ENCODE measurements at regions not wholly inside any gene's neighbourhood (a gene's known extent, or its start where the extent isn't known, plus 50 kb on each side); places are given as distances from the start of the nearest gene placed in this dataset.

DNA sequence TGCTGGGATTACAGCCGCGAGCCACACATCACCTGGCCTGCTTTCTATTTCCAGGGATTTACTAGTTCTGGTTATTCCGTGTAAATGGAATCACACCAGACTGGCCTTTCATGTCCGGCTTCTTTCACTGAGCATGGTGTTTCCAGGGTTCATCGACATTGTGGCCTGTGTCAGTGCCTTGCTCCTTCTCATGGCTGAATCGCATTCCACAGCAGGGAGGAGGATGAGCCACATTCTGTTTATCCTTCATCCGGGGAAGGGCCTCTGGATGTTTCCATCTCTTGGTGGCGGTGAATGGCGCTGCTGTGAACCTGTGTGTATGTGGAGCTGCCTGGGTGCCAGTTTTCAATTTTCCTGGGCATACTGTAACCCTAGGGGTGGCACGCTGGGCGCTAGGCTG is 58.7 kb upstream of the RNU6ATAC start:
- H3K9me1 ChIP-seq (replicated peaks; ENCODE audit: control insufficient read depth, extremely low read depth, insufficient read depth, low read length), result no peaks in the 10 kb centered on the region
- FAIRE-seq, result no peak
- no peak for DNase-seq (ENCODE audit: low read depth, low spot score)
- POLR2A ChIA-PET, result no interaction called here
- dilution Hi-C loops (cut with MboI; ENCODE audit: extremely low pct_ligation_motif_present, low sequenced_read_pairs) (no loop called here), intact Hi-C loops (cut with micrococcal nuclease) (no loop called here)
- CTCF ChIA-PET, result interaction anchor here (0.6 to 1.5 kb wide), 2 partner anchors 7 to 439 kb away, joined by 3 to 4 read pairs; no protein-coding TSS in a partner anchor
- no peaks in the 10 kb centered on the region for H3K9me3 ChIP-seq (replicated peaks; ENCODE audit: control insufficient read depth, insufficient read depth, low read length)
- no peaks in the 10 kb centered on the region for H3K36me3 ChIP-seq (ENCODE audit: control insufficient read depth in 2 of 2, extremely low read depth in 1 of 2, insufficient read depth in 2 of 2, low read length in 2 of 2)
- no peak overlapping the region for H3K4me3 ChIP-seq (replicated peaks in 1 of 3; ENCODE audit: insufficient read depth in 1 of 3, low read depth in 1 of 3, low read length in 3 of 3)
- TF ChIP-seq POLR2A (IDR thresholded peaks at IDR 0.05; ENCODE audit: low read depth, low read length) (no peak), GATA2 (IDR thresholded peaks at IDR 0.05; ENCODE audit: insufficient read depth, insufficient read length, low read depth, low read length) (no peak), POLR2AphosphoS5 (IDR thresholded peaks at IDR 0.05; ENCODE audit: insufficient read depth, low read depth, low read length) (no peak), MYC (IDR thresholded peaks at IDR 0.05; ENCODE audit: low read depth, low read length) (no peak), FOS (IDR thresholded peaks at IDR 0.05; ENCODE audit: borderline replicate concordance, insufficient read depth, low read length) (no peak), JUN (IDR thresholded peaks at IDR 0.05; ENCODE audit: borderline replicate concordance, insufficient read depth, insufficient read length, low read depth) (no peak), EZH2 (IDR thresholded peaks at IDR 0.05; ENCODE audit: borderline replicate concordance, low read depth, low read length, severe bottlenecking) (no peak)
- TF ChIP-seq, protein P1, sequence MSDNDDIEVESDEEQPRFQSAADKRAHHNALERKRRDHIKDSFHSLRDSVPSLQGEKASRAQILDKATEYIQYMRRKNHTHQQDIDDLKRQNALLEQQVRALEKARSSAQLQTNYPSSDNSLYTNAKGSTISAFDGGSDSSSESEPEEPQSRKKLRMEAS (IDR thresholded peaks at IDR 0.05; ENCODE audit: insufficient read depth, insufficient read length), result no peak
- TF ChIP-seq, protein P2, sequence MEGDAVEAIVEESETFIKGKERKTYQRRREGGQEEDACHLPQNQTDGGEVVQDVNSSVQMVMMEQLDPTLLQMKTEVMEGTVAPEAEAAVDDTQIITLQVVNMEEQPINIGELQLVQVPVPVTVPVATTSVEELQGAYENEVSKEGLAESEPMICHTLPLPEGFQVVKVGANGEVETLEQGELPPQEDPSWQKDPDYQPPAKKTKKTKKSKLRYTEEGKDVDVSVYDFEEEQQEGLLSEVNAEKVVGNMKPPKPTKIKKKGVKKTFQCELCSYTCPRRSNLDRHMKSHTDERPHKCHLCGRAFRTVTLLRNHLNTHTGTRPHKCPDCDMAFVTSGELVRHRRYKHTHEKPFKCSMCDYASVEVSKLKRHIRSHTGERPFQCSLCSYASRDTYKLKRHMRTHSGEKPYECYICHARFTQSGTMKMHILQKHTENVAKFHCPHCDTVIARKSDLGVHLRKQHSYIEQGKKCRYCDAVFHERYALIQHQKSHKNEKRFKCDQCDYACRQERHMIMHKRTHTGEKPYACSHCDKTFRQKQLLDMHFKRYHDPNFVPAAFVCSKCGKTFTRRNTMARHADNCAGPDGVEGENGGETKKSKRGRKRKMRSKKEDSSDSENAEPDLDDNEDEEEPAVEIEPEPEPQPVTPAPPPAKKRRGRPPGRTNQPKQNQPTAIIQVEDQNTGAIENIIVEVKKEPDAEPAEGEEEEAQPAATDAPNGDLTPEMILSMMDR (IDR thresholded peaks at IDR 0.05; ENCODE audit: extremely low read depth in 1 of 2, insufficient read depth in 1 of 2, low read depth in 1 of 2, low read length in 2 of 2), result no peak
- H3K27ac ChIP-seq (ENCODE audit: insufficient read depth, low read depth, low read length), result no peak overlapping the region
- H3K4me2 ChIP-seq (ENCODE audit: insufficient read depth, low read length), result no peak overlapping the region
- H2AFZ ChIP-seq (ENCODE audit: low read depth, low read length), result no peak overlapping the region
- no peaks in the 10 kb centered on the region for H3K79me2 ChIP-seq (ENCODE audit: control insufficient read depth, insufficient read depth, low read length)
- no peaks in the 10 kb centered on the region for H4K20me1 ChIP-seq (replicated peaks; ENCODE audit: control insufficient read depth, extremely low read depth, insufficient read depth, low read length)
- no TSS peak for BruUV-seq (replicated peaks)
- H3K4me1 ChIP-seq (ENCODE audit: control insufficient read depth, extremely low read depth, insufficient read depth, low read length), result no peaks in the 10 kb centered on the region
- H3K9ac ChIP-seq (replicated peaks; ENCODE audit: extremely low read depth, insufficient read depth, low read length), result no peak overlapping the region
- peaks cover 0 to 3% of the 10 kb centered on the region in 2 experiments for H3K27me3 ChIP-seq (ENCODE audit: control insufficient read depth in 2 of 2, insufficient read depth in 2 of 2, low read length in 2 of 2)

Measured in endothelial cell of umbilical vein (primary cell).